Right atrium auricular region (tissue), 2 donors: ENCODE measurements at regions not wholly inside any gene's neighbourhood (a gene's known extent, or its start where the extent isn't known, plus 50 kb on each side); places are given as distances from the start of the nearest gene placed in this dataset.
"Not testable (repeated sequence)": the region's sequence is repeated elsewhere in the genome, so short reads cannot be mapped to it uniquely, and the experiment has no call there.

Experiments used
- DNase-seq: peaks from one replicate; pipeline ENCODE4 v3.0.0-alpha.2; 2019; ENCODE audit warnings: low spot score
- H3K27ac ChIP-seq, 2 donors: fragments of 200-600 bp; sonication (generic); 1 replicate in 1 of 2; 2 replicates in 1 of 2; pipeline ENCODE4 v1.5.1; 2016 to 2019
- H3K27me3 ChIP-seq, 2 donors: fragments of 200-600 bp; sonication (generic); one replicate each; pipeline versions ENCODE4 v1.5.1 to v1.6.0; 2017 to 2019
- H3K36me3 ChIP-seq: fragments of 200-600 bp; sonication (generic); one replicate; pipeline ENCODE4 v1.5.1; 2016
- H3K4me1 ChIP-seq, 2 donors: fragments of 200-600 bp; sonication (generic); one replicate each; pipeline versions ENCODE4 v1.5.1 to v1.6.0; 2017 to 2019
- H3K4me3 ChIP-seq, 2 donors: fragments of 200-600 bp; sonication (generic); 1 replicate in 1 of 2; 2 replicates in 1 of 2; pipeline ENCODE4 v1.5.1; 2017 to 2019; ENCODE audit warnings: mild to moderate bottlenecking in 1 of 2, moderate library complexity in 1 of 2
- H3K9me3 ChIP-seq, 2 donors: fragments of 200-600 bp; sonication (generic); one replicate each; pipeline ENCODE4 v1.5.1; 2019
- TF ChIP-seq, protein P1 (sequence below), 2 donors: fragments of 200-600 bp; sonication (generic); IDR thresholded peaks; one replicate each; pipeline ENCODE4 v1.5.1; 2019; ENCODE audit warnings: antibody characterized with exemption in 2 of 2

DNA sequence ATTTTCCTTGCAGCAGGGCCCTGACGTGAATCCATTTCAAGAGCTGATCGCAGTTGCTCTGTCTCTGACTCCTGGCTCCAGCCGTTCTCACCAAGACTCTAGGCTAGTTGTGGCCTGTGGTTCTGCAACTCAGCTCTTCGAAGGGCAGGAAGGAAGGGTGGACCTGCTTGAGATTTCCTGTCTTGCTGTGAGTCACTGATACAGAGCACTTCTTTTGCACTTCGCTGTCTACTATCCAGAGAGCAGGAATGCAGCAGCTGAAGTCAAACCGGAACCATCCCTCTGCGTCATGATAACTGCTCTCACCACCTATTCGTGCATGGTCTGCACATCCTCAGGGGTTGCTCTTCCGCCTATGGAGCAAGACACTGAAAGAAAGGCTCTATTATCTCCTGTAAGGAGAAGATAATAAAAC lies 59.7 kb downstream of the RAP2B start:
- no peaks in the 10 kb centered on the region for H3K9me3 ChIP-seq
- DNase-seq: peak; percentile 86
- no peaks in the 10 kb centered on the region for H3K36me3 ChIP-seq
- H3K27ac ChIP-seq: peak overlapping the region; percentile 34 to 48
- peaks cover 0 to 8% of the 10 kb centered on the region in 2 donors for H3K4me1 ChIP-seq
- H3K27me3 ChIP-seq: no peaks in the 10 kb centered on the region
- H3K4me3 ChIP-seq: no peak overlapping the region
- TF ChIP-seq, protein P1, sequence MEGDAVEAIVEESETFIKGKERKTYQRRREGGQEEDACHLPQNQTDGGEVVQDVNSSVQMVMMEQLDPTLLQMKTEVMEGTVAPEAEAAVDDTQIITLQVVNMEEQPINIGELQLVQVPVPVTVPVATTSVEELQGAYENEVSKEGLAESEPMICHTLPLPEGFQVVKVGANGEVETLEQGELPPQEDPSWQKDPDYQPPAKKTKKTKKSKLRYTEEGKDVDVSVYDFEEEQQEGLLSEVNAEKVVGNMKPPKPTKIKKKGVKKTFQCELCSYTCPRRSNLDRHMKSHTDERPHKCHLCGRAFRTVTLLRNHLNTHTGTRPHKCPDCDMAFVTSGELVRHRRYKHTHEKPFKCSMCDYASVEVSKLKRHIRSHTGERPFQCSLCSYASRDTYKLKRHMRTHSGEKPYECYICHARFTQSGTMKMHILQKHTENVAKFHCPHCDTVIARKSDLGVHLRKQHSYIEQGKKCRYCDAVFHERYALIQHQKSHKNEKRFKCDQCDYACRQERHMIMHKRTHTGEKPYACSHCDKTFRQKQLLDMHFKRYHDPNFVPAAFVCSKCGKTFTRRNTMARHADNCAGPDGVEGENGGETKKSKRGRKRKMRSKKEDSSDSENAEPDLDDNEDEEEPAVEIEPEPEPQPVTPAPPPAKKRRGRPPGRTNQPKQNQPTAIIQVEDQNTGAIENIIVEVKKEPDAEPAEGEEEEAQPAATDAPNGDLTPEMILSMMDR (IDR thresholded peaks at IDR 0.05): no peak

DNA sequence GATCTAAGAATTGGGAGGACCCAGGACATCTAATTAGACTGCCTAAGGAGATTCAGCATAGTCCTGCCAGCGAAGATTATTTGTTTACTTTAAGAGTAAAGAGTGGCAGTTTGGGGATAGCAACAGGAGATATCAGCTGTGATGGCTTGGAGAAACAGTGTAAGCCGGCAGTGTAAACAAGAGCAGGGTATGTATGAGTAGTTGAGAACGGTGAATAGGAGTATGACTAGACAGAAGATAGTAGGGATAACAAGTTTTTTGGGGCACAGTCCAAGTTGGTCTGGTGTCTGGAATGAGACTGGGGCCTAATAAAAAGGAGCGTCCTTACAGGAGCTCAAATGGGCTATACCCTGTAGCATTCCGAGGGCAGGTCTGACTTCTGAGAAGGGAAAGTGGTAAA lies 64.9 kb downstream of the RAP2B start:
- not testable (repeated sequence) for H3K27ac ChIP-seq, H3K36me3 ChIP-seq, DNase-seq, H3K9me3 ChIP-seq, H3K4me3 ChIP-seq, H3K4me1 ChIP-seq, H3K27me3 ChIP-seq

DNA sequence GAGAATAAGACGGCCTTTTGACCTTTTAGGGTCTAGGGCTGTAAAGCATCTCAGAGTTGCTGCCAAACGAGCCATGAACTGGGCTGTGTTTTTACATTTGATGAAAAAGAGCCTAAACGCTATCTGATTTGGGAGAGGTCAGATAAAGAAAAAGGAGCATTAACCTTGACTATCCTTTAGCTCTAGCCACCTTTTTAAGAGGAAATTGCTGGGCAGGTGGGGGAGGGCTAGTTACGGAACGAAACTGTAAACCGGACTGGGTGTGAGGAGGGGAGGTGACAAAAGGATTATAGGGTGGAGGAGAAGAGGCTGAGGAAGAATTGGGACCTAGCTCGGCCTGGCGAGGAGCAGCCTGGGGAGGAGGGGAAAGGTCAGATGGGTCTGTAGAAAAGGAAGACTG lies 68.4 kb downstream of the RAP2B start:
- DNase-seq, H3K4me1 ChIP-seq, H3K36me3 ChIP-seq, H3K9me3 ChIP-seq, H3K27ac ChIP-seq, H3K4me3 ChIP-seq, H3K27me3 ChIP-seq: not testable (repeated sequence)

DNA sequence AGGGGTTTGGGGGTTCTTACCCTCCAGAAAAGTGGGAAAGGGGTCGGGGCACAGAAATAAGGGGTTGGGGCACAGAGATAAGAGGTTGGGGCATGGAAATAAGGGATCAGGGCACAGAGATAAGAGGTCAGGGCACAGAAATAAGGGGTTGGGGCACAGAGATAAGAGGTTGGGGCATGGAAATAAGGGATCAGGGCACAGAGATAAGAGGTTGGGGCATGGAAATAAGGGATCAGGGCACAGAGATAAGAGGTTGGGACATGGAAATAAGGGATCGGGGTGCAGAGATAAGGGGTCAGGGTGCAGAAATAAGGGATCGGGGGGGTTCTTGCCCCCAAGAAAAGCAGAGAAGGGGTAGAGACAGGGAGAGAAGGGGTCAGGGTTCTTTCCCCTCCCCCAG lies 69.2 kb downstream of the RAP2B start:
- H3K36me3 ChIP-seq, H3K27ac ChIP-seq, H3K4me3 ChIP-seq: not testable (repeated sequence)

DNA sequence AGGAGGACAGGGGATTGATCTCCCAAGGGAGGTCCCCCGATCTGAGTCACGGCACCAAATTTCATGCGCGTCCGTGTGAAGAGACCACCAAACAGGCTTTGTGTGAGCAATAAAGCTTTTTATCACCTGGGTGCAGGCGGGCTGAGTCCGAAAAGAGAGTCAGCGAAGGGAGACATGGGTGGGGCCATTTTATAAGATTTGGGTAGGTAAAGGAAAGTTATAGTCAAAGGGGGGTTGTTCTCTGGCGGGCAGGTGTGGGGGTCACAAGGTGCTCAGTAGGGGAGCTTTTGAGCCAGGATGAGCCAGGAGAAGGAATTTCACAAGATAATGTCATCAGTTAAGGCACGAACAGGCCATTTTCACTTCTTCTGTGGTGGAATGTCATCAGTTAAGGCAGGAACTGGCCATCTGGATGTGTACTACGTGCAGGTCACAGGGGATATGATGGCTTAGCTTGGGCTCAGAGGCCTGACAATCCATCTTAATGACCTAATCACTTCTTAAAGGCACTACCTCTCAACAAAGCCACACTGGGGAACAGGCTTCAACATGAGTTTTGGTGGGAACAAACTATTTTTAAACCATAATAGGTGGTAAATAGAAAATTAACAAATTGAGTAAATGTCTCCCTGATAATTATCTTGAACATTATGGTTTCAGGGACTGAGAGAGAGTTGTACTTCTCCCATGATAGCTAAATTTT lies 70.2 kb downstream of the RAP2B start:
- not testable (repeated sequence) for H3K4me1 ChIP-seq, H3K9me3 ChIP-seq, DNase-seq, H3K4me3 ChIP-seq, H3K27me3 ChIP-seq, H3K36me3 ChIP-seq, H3K27ac ChIP-seq

More for the DNA sequence above, 69.2 kb downstream of the RAP2B start:
- DNase-seq, H3K27me3 ChIP-seq, H3K9me3 ChIP-seq, H3K4me1 ChIP-seq: not testable (repeated sequence)

DNA sequence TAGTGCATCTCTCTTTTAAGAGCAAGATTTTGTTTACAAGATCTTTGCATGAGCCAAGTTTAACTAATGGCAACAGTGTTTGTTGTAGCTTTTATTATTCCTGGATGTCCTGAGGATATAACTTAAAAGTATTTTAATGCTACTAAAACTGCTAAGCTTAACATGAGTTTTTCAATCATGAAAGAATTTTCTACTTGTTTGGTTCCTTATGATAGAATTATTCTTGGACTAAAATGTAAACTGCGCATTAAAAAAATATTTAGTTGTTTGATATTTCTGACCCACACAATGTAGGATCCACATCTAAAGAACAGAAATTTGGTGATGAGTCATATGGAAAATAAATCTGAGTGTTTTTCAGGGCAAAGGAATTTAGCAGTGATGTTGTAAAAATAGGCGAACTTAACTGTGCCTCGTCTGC lies 70.8 kb downstream of the RAP2B start:
- TF ChIP-seq, protein P1 (IDR thresholded peaks at IDR 0.05): no peak
- H3K27ac ChIP-seq: no peak overlapping the region
- no peaks in the 10 kb centered on the region for H3K4me1 ChIP-seq
- DNase-seq: no peak
- H3K9me3 ChIP-seq: no peaks in the 10 kb centered on the region
- no peaks in the 10 kb centered on the region for H3K27me3 ChIP-seq
- no peak overlapping the region for H3K4me3 ChIP-seq
- no peaks in the 10 kb centered on the region for H3K36me3 ChIP-seq

DNA sequence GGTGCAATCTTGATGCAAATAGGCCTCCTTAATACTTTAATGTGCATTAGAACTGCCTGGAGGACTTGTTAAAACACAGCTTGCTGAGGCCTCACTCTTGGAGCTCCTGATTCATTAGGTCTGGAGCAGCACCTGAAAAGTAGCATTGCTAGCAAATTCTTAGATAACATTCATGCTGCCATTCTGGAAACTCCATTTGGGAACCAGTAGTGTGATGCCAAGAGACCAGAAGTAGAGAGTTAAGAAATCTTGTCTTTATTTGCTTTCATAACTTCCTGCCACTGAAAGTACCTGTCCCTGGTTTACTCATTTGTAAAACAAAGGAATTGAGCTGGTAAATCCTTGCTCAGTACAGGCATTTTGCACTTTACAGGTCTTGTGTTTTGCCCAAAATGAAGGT lies 72.0 kb downstream of the RAP2B start:
- TF ChIP-seq, protein P1 (IDR thresholded peaks at IDR 0.05): no peak
- no peak overlapping the region for H3K4me3 ChIP-seq
- no peaks in the 10 kb centered on the region for H3K27me3 ChIP-seq
- DNase-seq: no peak
- H3K27ac ChIP-seq: no peak overlapping the region
- no peaks in the 10 kb centered on the region for H3K4me1 ChIP-seq
- H3K36me3 ChIP-seq: no peaks in the 10 kb centered on the region
- H3K9me3 ChIP-seq: no peaks in the 10 kb centered on the region

DNA sequence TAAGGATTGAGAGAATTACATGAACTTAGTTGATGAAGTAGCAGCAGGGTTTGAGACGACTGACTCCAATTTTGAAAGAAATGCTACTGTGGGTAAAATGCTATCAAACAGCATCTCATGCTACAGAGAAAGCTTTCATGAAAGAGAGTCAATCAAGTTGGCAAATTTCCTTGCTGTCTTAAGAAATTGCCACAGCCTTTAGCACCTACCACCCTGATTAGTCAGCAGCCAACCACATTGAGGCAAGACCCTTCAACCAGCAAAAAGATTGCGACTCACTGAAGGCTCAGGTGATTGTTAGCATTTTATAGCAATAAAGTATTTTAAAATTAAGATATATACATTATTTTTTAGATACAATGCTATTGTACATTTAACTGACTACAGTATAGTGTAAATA lies 80.9 kb downstream of the RAP2B start:
- TF ChIP-seq, protein P1 (IDR thresholded peaks at IDR 0.05): no peak
- Histone ChIP-seq H3K4me1 (no peaks in the 10 kb centered on the region), H3K4me3 (no peak overlapping the region), H3K36me3 (no peaks in the 10 kb centered on the region), H3K27ac (no peak overlapping the region), H3K27me3 (no peaks in the 10 kb centered on the region), H3K9me3 (peaks cover 0 to 10% of the 10 kb centered on the region in 2 donors)
- no peak for DNase-seq
